Transverse colon (tissue), 3 donors: ENCODE measurements at regions not wholly inside any gene's neighbourhood (a gene's known extent, or its start where the extent isn't known, plus 50 kb on each side); places are given as distances from the start of the nearest gene placed in this dataset.

Experiments used
- EP300 ChIP-seq: sonication (generic); formaldehyde crosslinking; IDR thresholded peaks from one replicate; pipeline ENCODE4 v1.6.1; 2017; ENCODE audit warnings: antibody characterized with exemption, low read depth
- POLR2A ChIP-seq: fragments of 450-650 bp; IDR thresholded peaks from one replicate; pipeline ENCODE4 v1.6.1; 2016; ENCODE audit warnings: antibody characterized with exemption, mild to moderate bottlenecking, moderate library complexity
- TF ChIP-seq, protein P1 (sequence below), 5 experiments: fragments of 200-600 bp in 3 of 5; fragments of 450-650 bp in 2 of 5; sonication (generic) in 3 of 5; IDR thresholded peaks; 1 replicate in 2 of 5; 2 replicates in 3 of 5; pipeline ENCODE4 v1.5.1; 2016 to 2017; ENCODE audit warnings: antibody characterized with exemption in 5 of 5, inconsistent platforms in 3 of 5, mild to moderate bottlenecking in 2 of 5, moderate library complexity in 1 of 5

DNA sequence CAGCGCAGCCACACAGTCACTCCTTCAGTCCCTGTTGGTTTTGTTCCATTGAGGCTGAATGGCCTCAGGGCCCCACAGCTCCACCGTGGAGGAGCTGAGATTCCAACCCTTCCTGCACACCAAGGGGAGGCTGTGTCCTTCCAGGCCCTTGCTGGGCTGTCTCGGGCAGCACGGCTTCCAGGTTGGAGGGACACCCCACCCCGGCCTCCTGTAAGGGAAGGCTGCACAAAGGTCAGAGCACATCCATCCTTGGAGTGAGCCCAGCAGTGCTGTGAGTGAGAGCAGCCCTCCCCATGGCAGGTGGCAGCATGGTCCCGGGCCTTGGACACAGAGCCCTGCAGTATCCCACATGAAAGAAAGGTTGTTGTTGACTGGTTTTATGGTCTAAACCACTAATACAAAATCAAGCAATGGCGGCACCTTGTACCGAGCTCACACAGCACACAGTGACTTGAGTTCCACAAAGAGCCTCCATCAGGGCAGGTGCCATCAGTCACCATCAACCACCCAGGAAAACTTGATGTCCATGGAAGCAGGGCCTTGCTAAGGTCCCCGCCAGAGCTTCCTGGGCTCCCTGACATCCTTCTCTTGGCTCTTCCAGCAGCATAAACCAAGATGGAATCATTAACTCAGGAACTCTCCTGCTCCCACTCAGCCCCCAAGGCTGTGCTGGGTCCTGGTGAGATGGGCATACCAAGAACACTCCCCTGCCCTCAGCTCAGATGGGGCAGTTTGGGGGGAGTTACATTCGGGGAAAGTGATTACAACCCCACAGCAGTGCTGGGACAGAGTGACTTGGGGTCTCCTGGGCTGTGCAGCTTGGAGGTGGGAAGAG, 1500.4 kb downstream of the TBC1D22A start:
- TF ChIP-seq, protein P1, sequence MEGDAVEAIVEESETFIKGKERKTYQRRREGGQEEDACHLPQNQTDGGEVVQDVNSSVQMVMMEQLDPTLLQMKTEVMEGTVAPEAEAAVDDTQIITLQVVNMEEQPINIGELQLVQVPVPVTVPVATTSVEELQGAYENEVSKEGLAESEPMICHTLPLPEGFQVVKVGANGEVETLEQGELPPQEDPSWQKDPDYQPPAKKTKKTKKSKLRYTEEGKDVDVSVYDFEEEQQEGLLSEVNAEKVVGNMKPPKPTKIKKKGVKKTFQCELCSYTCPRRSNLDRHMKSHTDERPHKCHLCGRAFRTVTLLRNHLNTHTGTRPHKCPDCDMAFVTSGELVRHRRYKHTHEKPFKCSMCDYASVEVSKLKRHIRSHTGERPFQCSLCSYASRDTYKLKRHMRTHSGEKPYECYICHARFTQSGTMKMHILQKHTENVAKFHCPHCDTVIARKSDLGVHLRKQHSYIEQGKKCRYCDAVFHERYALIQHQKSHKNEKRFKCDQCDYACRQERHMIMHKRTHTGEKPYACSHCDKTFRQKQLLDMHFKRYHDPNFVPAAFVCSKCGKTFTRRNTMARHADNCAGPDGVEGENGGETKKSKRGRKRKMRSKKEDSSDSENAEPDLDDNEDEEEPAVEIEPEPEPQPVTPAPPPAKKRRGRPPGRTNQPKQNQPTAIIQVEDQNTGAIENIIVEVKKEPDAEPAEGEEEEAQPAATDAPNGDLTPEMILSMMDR (IDR thresholded peaks at IDR 0.05) = no peak
- no peak for TF ChIP-seq POLR2A
- no peak for TF ChIP-seq EP300
